ENCODE measurements at regions not wholly inside any gene's neighbourhood (a gene's known extent, or its start where the extent isn't known, plus 50 kb on each side); places are given as distances from the start of the nearest gene placed in this dataset.

- H3K27ac Mint-ChIP-seq: no peak overlapping the region
- no peaks in the 10 kb centered on the region for H3K27me3 Mint-ChIP-seq (ENCODE audit: low read depth in 3 of 3)
- H3K36me3 Mint-ChIP-seq: no peaks in the 10 kb centered on the region
- H3K9me3 Mint-ChIP-seq: peaks cover 2 to 10% (median 6%) of the 10 kb centered on the region in 6 donors
- no peaks in the 10 kb centered on the region for H3K4me1 Mint-ChIP-seq
- DNase-seq: no peak
- H3K4me3 Mint-ChIP-seq: no peak overlapping the region
Observed at GRCh38 chr9:31137176-31138160, 1247.0 kb upstream of the ACO1 start.

DNA sequence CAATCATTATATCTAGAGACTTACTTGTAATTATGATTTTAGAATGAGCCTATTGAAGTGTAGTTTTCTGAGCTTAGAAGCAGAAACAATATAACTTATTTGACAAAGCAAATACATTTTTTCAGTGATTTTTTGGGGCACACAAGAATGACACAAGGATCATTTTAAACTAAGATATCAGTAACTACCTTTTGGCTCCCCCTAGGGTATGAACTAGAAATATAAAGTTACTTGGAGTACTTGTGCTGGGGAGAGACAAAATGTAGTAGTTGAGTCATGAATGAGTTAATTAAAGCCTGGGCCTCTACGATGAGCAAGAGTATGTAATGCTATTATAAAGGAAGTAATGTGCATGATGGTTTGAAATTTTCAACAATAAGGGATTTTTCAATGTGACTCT is 1244.1 kb upstream of the ACO1 start:
- DNase-seq: no peak
- H3K9me3 Mint-ChIP-seq: peaks cover 0 to 7% (median 2%) of the 10 kb centered on the region in 6 donors

DNA sequence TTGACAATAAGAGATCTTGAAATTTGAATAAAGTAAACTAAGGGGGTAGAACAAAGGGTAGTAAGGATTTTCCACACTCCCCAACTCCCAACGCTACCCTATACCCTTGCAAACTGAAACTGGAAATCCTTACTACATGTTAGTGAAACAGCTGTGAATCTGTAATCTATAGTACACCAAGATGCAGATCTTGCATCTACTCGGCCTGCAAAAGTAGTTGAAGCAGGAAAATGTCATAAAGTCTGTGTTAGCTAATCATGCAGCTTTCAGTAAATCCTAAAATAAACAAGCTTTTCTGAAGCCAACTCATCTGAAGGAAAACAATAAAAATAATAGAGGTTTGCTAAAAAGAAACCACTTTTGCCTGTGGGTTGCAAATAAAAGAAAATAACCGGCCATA is 1242.0 kb upstream of the ACO1 start:
- H3K9me3 Mint-ChIP-seq: peaks cover 0 to 5% (median 4%) of the 10 kb centered on the region in 6 donors
- DNase-seq: no peak
- no peaks in the 10 kb centered on the region for H3K4me1 Mint-ChIP-seq
- no peaks in the 10 kb centered on the region for H3K27me3 Mint-ChIP-seq (ENCODE audit: low read depth in 3 of 3)
- H3K36me3 Mint-ChIP-seq: no peaks in the 10 kb centered on the region
- no peak overlapping the region for H3K4me3 Mint-ChIP-seq
- no peak overlapping the region for H3K27ac Mint-ChIP-seq

More for the DNA sequence above, 1244.1 kb upstream of the ACO1 start:
- no peaks in the 10 kb centered on the region for H3K27me3 Mint-ChIP-seq (ENCODE audit: low read depth in 3 of 3)
- no peak overlapping the region for H3K4me3 Mint-ChIP-seq
- no peaks in the 10 kb centered on the region for H3K4me1 Mint-ChIP-seq
- H3K27ac Mint-ChIP-seq: no peak overlapping the region
- H3K36me3 Mint-ChIP-seq: no peaks in the 10 kb centered on the region

GRCh38 chr9:31144614-31145013 is 1239.8 kb upstream of the ACO1 start:
- Mint-ChIP-seq H3K27me3 (ENCODE audit: low read depth in 3 of 3) (no peaks in the 10 kb centered on the region), H3K36me3 (no peaks in the 10 kb centered on the region), H3K4me1 (no peaks in the 10 kb centered on the region), H3K9me3 (peaks cover 3 to 11% (median 5%) of the 10 kb centered on the region in 6 donors), H3K27ac (no peak overlapping the region), H3K4me3 (no peak overlapping the region)
- no peak for DNase-seq

DNA sequence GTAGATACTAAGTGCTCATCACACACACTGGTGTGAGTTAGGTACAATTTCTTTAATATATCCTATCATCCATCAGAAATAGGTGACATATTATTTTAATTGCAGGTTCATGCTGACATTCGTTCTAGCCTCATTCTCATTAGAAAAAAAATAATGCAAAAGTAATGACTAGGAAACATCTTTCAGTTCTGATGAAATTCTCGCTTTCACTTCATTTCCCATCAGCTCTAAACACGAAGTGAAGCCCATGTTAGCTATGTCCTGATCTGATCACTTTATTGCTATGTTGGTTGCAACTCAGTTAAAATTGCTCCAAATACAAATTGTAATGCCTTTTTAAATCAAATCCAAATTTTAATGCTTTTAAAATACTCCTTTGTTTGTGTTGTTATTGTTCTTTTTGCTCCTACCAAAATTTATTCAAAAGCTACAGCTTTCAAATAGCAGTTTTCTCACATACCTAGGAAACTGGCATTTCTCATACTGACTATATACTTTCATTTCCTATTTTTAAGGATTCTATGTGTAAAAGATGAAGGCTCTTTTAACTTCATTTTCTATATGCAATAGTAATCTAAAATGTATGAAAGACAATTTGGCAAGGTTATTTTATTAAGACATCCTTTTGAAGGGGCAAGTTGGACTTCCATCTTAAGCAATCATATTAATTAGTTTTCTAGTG is 1237.8 kb upstream of the ACO1 start:
- Mint-ChIP-seq H3K9me3 (peaks cover 3 to 9% (median 5%) of the 10 kb centered on the region in 6 donors), H3K4me3 (no peak overlapping the region), H3K27me3 (ENCODE audit: low read depth in 3 of 3) (no peaks in the 10 kb centered on the region), H3K27ac (no peak overlapping the region), H3K4me1 (no peaks in the 10 kb centered on the region), H3K36me3 (no peaks in the 10 kb centered on the region)
- no peak for DNase-seq

- no peak overlapping the region for H3K4me3 Mint-ChIP-seq
- H3K27me3 Mint-ChIP-seq (ENCODE audit: low read depth in 3 of 3): peaks cover 0 to 2% (median 2%) of the 10 kb centered on the region in 3 donors
- H3K9me3 Mint-ChIP-seq: peaks cover 1 to 10% (median 3%) of the 10 kb centered on the region in 6 donors
- DNase-seq: no peak
- no peaks in the 10 kb centered on the region for H3K4me1 Mint-ChIP-seq
- H3K27ac Mint-ChIP-seq: no peak overlapping the region
- no peaks in the 10 kb centered on the region for H3K36me3 Mint-ChIP-seq
Observed at GRCh38 chr9:31153250-31153840, 1231.1 kb upstream of the ACO1 start.

DNA sequence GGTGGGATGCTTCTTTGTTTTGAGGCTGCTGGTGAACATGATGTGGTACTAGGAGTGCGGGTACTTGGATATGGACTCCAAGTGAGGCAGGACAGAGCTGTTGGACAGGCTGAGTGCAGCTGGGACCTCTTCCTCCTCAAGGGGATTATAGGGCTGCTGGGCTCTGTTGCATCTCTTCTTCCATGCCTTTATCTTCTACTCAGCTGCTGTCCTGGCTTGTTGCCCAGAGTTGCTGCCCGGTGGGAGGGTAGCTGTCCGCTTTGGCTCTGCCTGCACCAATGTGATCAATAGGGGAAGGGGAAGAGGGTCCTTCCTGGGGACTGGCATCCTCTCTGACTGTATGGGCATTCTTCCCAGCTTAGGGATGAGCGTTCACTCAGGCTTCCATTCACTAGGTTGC is 1217.9 kb upstream of the ACO1 start:
- Mint-ChIP-seq H3K4me3 (no peak overlapping the region), H3K4me1 (no peaks in the 10 kb centered on the region), H3K9me3 (peaks cover 0 to 21% (median 12%) of the 10 kb centered on the region in 6 donors), H3K27me3 (ENCODE audit: low read depth in 3 of 3) (no peaks in the 10 kb centered on the region), H3K36me3 (no peaks in the 10 kb centered on the region), H3K27ac (no peak overlapping the region)
- DNase-seq: no peak

GRCh38 chr9:31168161-31168560 is 1216.3 kb upstream of the ACO1 start:
- H3K4me3 Mint-ChIP-seq: no peak overlapping the region

GRCh38 chr9:31174681-31175080 is 1209.8 kb upstream of the ACO1 start:
- DNase-seq: no peak
- Mint-ChIP-seq H3K4me1 (no peaks in the 10 kb centered on the region), H3K36me3 (no peaks in the 10 kb centered on the region), H3K9me3 (peaks cover 0 to 9% (median 2%) of the 10 kb centered on the region in 6 donors), H3K27me3 (ENCODE audit: low read depth in 3 of 3) (no peaks in the 10 kb centered on the region), H3K4me3 (no peak overlapping the region), H3K27ac (no peak overlapping the region)

More at GRCh38 chr9:31168161-31168560, 1216.3 kb upstream of the ACO1 start:
- H3K27ac Mint-ChIP-seq: no peak overlapping the region
- no peaks in the 10 kb centered on the region for H3K27me3 Mint-ChIP-seq (ENCODE audit: low read depth in 3 of 3)
- peaks cover 0 to 26% (median 11%) of the 10 kb centered on the region in 6 donors for H3K9me3 Mint-ChIP-seq
- H3K4me1 Mint-ChIP-seq: no peaks in the 10 kb centered on the region
- DNase-seq: no peak
- H3K36me3 Mint-ChIP-seq: no peaks in the 10 kb centered on the region

GRCh38 chr9:31183866-31184265 is 1200.6 kb upstream of the ACO1 start:
- no peak for DNase-seq
- Mint-ChIP-seq H3K27ac (no peak overlapping the region), H3K36me3 (no peaks in the 10 kb centered on the region), H3K4me1 (no peaks in the 10 kb centered on the region), H3K27me3 (ENCODE audit: low read depth in 3 of 3) (no peaks in the 10 kb centered on the region), H3K4me3 (no peak overlapping the region), H3K9me3 (peaks cover 0 to 9% (median 3%) of the 10 kb centered on the region in 6 donors)

DNA sequence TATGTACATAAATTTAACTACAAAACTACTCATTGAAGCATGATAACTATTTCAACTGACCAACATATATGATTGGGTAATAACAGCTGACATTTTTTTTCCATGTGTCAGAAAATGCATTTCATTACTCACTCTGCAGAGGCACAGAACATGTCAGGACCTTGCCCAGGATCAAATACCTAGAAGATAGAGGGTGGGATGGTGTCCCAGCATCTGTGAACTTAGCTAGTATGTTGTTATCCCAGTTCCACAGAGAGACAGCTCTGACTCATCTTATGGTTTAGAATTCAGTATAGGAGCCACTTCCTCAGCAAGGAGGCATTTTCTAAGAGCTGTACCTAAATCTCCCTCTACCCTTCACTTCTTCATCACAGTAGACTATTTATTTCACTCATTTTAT is 1198.6 kb upstream of the ACO1 start:
- Mint-ChIP-seq H3K27ac (no peak overlapping the region), H3K36me3 (no peaks in the 10 kb centered on the region), H3K4me3 (no peak overlapping the region), H3K4me1 (no peaks in the 10 kb centered on the region), H3K27me3 (ENCODE audit: low read depth in 3 of 3) (no peaks in the 10 kb centered on the region), H3K9me3 (peaks cover 0 to 13% (median 3%) of the 10 kb centered on the region in 6 donors)
- no peak for DNase-seq

DNA sequence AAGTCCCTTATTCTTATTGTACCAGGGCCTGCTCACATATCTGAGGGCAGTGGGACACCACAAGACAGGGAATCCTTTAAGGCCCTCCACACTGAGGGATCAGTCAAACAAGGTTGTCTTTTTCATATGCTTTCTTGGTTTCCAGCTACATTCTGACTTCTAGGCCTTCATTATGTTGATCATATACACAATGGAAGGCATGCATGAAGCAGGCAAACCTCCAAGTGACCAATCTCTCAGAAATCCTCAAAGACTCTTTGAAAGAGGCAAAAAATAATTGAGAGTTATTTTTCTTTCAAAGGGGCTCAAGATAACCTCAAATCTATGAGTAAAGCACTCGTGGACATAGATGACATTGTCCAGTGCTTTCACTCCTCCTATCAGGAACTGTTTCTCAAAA is 1195.9 kb upstream of the ACO1 start:
- H3K27ac Mint-ChIP-seq: no peak overlapping the region
- H3K4me3 Mint-ChIP-seq: no peak overlapping the region
- H3K4me1 Mint-ChIP-seq: no peaks in the 10 kb centered on the region
- H3K9me3 Mint-ChIP-seq: peaks cover 0 to 21% (median 4%) of the 10 kb centered on the region in 6 donors
- no peaks in the 10 kb centered on the region for H3K27me3 Mint-ChIP-seq (ENCODE audit: low read depth in 3 of 3)
- H3K36me3 Mint-ChIP-seq: no peaks in the 10 kb centered on the region
- DNase-seq: no peak

DNA sequence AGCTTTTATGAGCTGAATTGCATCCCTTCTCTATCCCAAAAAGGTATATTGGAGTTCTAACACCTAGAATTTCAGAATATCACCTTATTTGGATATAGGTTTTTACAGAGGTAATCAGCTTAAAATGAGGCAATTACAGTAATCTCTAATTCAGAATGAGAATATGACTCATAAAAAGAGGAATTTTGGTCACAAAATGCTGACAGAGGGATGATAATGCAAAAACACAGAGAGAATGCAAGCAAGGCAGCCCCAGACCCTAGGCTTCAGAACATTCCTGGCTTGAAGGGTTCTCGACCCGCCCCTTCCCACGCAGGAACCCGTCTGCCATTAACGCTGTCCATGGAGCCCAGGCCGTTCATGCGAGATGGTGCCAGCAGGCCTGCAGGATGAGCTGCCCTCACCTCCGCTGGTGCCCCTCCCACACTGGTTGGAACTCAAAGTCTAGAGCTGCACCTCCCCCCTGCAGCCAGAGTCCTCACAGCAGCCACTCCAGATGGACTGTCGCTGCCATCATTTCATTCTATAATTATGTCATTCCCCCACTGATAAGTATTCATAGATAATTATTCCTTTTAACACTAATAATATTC is 1173.4 kb upstream of the ACO1 start:
- peaks cover 0 to 24% (median 7%) of the 10 kb centered on the region in 6 donors for H3K9me3 Mint-ChIP-seq
- DNase-seq: no peak
- no peak overlapping the region for H3K4me3 Mint-ChIP-seq
- no peak overlapping the region for H3K27ac Mint-ChIP-seq
- H3K4me1 Mint-ChIP-seq: no peaks in the 10 kb centered on the region
- peaks cover 0 to 2% (median 0%) of the 10 kb centered on the region in 3 donors for H3K27me3 Mint-ChIP-seq (ENCODE audit: low read depth in 3 of 3)
- H3K36me3 Mint-ChIP-seq: no peaks in the 10 kb centered on the region
